HEK293T (cell line): ENCODE measurements at regions not wholly inside any gene's neighbourhood (a gene's known extent, or its start where the extent isn't known, plus 50 kb on each side); places are given as distances from the start of the nearest gene placed in this dataset.

Experiments used
- ARNT ChIP-seq: fragments of 450-650 bp; IDR thresholded peaks from 2 replicates; pipeline ENCODE4 v1.6.1; 2017; ENCODE audit warnings: mild to moderate bottlenecking
- ELF4 ChIP-seq: fragments of 450-650 bp; IDR thresholded peaks from 2 replicates; pipeline ENCODE4 v1.6.1; 2017; ENCODE audit warnings: antibody characterized with exemption
- FOXA1 ChIP-seq: fragments of 450-650 bp; IDR thresholded peaks from 2 replicates; pipeline ENCODE4 v1.6.1; 2016; ENCODE audit warnings: mild to moderate bottlenecking
- FOXK2 ChIP-seq: fragments of 450-650 bp; IDR thresholded peaks from 2 replicates; pipeline ENCODE4 v1.6.1; 2016; ENCODE audit warnings: mild to moderate bottlenecking
- FOXM1 ChIP-seq: fragments of 450-650 bp; IDR thresholded peaks from 2 replicates; pipeline ENCODE4 v1.6.1; 2017; ENCODE audit warnings: mild to moderate bottlenecking, borderline replicate concordance
- LEF1 ChIP-seq: fragments of 450-650 bp; IDR thresholded peaks from 2 replicates; pipeline ENCODE4 v1.6.1; 2017; ENCODE audit warnings: mild to moderate bottlenecking, borderline replicate concordance
- NFRKB ChIP-seq: fragments of 450-650 bp; IDR thresholded peaks from 2 replicates; pipeline ENCODE4 v1.6.1; 2016; ENCODE audit warnings: mild to moderate bottlenecking, moderate library complexity
- SP1 ChIP-seq: fragments of 450-650 bp; IDR thresholded peaks from 2 replicates; pipeline ENCODE4 v1.6.1; 2017
- TARDBP ChIP-seq: fragments of 450-650 bp; IDR thresholded peaks from 2 replicates; pipeline ENCODE4 v1.6.1; 2016
- ZNF384 ChIP-seq: fragments of 450-650 bp; IDR thresholded peaks from 2 replicates; pipeline ENCODE4 v1.6.1; 2016

DNA sequence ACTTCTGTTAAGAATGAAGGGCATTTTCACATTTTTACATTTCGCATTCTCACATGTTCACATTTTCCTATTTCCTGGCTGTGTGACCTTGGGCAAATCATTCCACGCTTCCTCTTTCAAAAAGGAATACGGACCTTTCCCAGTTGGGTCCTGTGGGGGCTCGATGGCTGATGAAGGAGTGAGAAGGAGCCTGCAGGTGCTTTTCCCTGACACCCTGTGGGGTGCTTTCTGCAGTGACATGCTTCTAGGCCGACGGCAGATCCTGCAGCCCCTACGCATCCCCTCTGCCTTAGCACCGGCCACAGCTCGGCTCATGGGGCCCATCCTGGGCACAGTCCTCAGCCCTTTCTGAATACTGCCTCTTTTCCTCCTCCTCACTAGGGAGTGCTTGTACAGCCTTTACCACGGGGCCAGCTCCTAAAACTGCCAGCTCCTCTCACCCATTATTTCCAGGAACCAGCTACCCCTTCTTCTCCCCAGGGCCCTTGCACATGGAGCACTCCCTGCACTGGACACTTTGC lies 91.0 kb downstream of the FOXL1 start:
- TF ChIP-seq FOXA1 (no peak), TARDBP (no peak), NFRKB (no peak), SP1 (no peak), ELF4 (no peak), FOXM1 (no peak), FOXK2 (no peak), LEF1 (no peak), ZNF384 (no peak), ARNT (no peak)
